ENCODE measurements at regions not wholly inside any gene's neighbourhood (a gene's known extent, or its start where the extent isn't known, plus 50 kb on each side); places are given as distances from the start of the nearest gene placed in this dataset.

DNA sequence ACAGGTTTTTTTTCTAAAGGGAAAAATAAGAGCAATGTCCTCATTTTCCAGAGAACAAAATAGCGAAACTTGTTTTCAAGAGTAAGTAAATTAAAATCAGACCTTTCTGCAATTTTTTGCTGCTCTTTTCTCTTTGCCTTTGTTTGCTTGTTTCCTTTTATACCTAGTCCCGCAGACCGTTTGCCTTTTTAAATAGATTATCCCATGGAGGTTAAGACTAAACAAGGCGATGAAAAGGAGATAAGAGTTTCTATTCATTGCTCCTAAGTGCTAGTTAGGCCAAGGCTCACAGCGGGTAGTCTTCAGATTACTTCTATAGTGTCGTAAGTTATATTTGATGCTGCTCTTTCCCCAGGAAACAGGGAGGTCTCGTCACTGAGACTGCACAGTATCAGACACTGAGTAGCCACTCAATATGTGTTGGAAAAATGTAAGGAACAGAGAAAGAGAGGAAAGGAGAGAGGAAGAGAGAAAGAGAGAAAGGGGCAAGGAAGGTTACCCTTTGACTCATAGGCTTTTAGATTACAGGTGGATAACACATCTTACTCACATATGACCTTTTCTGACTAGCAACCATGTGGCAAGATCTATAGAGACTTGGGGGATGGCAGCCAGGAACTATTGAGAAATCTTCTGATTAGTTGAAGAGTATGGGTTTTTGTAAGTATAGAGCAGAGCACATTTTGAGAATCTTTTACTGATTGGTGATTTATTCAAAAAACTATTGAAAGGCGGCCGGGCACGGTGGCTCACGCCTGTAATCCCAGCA is 107.5 kb upstream of the PARP11 start:
- 88% methylated on average over 11 of the region's 11 CpGs for WGBS

GRCh38 chr12:3977621-3978020 is 104.4 kb upstream of the PARP11 start:
- no peaks in the 10 kb centered on the region for H3K36me3 ChIP-seq (ENCODE audit: control insufficient read depth in 2 of 2, insufficient read depth in 2 of 2, low read length in 1 of 2)
- 95% methylated on average over 2 of the region's 2 CpGs for WGBS
- peaks cover 6 to 37% of the 10 kb centered on the region in 2 donors for H3K4me1 ChIP-seq (ENCODE audit: control insufficient read depth in 2 of 2, insufficient read depth in 2 of 2, low read length in 2 of 2)
- no peak overlapping the region for H3K27ac ChIP-seq (ENCODE audit: low read depth in 1 of 2, low read length in 1 of 2)
- no peaks in the 10 kb centered on the region for H3K27me3 ChIP-seq (ENCODE audit: control insufficient read depth in 2 of 2, insufficient read depth in 1 of 2, low read length in 1 of 2)
- no peak overlapping the region for H3K4me3 ChIP-seq (ENCODE audit: low read length in 2 of 2)
- DNase-seq (ENCODE audit: low read depth in 6 of 9, low spot score in 9 of 9): no peak
- H3K9me3 ChIP-seq (ENCODE audit: control insufficient read depth in 2 of 2, insufficient read depth in 1 of 2, low read length in 1 of 2): peaks cover 0 to 3% of the 10 kb centered on the region in 2 donors

More for the DNA sequence above, 107.5 kb upstream of the PARP11 start:
- Histone ChIP-seq H3K27ac (ENCODE audit: low read depth in 1 of 2, low read length in 1 of 2) (no peak overlapping the region), H3K9me3 (ENCODE audit: control insufficient read depth in 2 of 2, insufficient read depth in 1 of 2, low read length in 1 of 2) (peaks cover 0 to 17% of the 10 kb centered on the region in 2 donors), H3K27me3 (ENCODE audit: control insufficient read depth in 2 of 2, insufficient read depth in 1 of 2, low read length in 1 of 2) (no peaks in the 10 kb centered on the region), H3K4me1 (ENCODE audit: control insufficient read depth in 2 of 2, insufficient read depth in 2 of 2, low read length in 2 of 2) (peaks cover 0 to 11% of the 10 kb centered on the region in 2 donors), H3K4me3 (ENCODE audit: low read length in 2 of 2) (no peak overlapping the region), H3K36me3 (ENCODE audit: control insufficient read depth in 2 of 2, insufficient read depth in 2 of 2, low read length in 1 of 2) (no peaks in the 10 kb centered on the region)
- no peak for DNase-seq (ENCODE audit: low read depth in 6 of 9, low spot score in 9 of 9)

DNA sequence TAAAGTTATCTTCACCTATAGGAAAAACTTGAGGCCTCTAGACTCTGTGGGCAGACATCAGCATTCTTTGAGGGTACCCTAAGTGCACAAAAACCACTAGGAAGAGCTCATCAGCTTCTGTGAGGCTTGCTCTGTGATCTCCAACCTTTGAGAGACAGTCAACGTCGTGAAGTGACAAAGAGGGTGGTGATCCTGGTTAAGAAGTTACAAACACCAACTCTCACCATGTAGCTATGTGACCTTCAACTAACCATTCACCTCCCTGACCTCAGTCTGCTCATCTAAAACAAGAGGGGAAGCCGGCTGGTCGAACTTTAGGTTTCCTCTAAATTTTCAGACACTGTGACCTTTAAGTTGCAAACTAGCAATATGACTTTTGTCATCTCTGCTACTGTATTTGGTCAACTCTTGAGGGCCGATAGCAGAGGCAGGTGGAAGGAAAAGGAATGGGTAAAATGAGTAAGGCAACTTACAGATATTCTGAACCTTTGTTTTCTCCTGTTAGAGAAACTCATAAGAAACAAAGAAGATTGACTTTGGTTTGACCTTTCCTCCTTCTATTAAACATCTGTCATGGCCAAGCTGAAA is 103.2 kb upstream of the PARP11 start:
- Histone ChIP-seq H3K27me3 (ENCODE audit: control insufficient read depth in 2 of 2, insufficient read depth in 1 of 2, low read length in 1 of 2) (no peaks in the 10 kb centered on the region), H3K36me3 (ENCODE audit: control insufficient read depth in 2 of 2, insufficient read depth in 2 of 2, low read length in 1 of 2) (no peaks in the 10 kb centered on the region), H3K27ac (ENCODE audit: low read depth in 1 of 2, low read length in 1 of 2) (peak overlapping the region; percentile 26 to 43), H3K4me1 (ENCODE audit: control insufficient read depth in 2 of 2, insufficient read depth in 2 of 2, low read length in 2 of 2) (peaks cover 7 to 40% of the 10 kb centered on the region in 2 donors), H3K4me3 (ENCODE audit: low read length in 2 of 2) (no peak overlapping the region), H3K9me3 (ENCODE audit: control insufficient read depth in 2 of 2, insufficient read depth in 1 of 2, low read length in 1 of 2) (no peaks in the 10 kb centered on the region)
- DNase-seq (ENCODE audit: low read depth in 6 of 9, low spot score in 9 of 9): peak in 1 of 9 donors; percentile 42
- 79% methylated on average over 5 of the region's 5 CpGs for WGBS

DNA sequence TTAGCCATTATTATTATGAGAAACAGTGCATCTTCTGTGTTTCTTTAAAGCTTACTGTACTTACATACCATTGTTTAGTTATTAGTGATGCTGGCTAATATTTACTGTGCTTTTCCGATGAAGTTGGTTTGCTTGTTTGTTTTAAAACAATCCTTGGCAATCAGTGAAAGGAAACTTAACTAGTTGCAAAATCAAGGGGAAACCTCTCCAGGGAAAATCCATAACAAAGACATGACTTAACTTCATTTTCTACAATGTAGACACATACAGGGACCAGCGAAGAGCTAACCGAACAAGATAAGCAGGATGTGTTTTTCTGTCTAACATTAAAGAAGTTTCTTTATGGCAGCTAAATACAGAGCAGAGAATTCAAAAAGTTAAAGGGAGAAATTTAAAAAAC is 102.5 kb upstream of the PARP11 start:
- H3K9me3 ChIP-seq (ENCODE audit: control insufficient read depth in 2 of 2, insufficient read depth in 1 of 2, low read length in 1 of 2): no peaks in the 10 kb centered on the region
- no peak for DNase-seq (ENCODE audit: low read depth in 6 of 9, low spot score in 9 of 9)
- no peaks in the 10 kb centered on the region for H3K36me3 ChIP-seq (ENCODE audit: control insufficient read depth in 2 of 2, insufficient read depth in 2 of 2, low read length in 1 of 2)
- no peaks in the 10 kb centered on the region for H3K27me3 ChIP-seq (ENCODE audit: control insufficient read depth in 2 of 2, insufficient read depth in 1 of 2, low read length in 1 of 2)
- H3K4me1 ChIP-seq (ENCODE audit: control insufficient read depth in 2 of 2, insufficient read depth in 2 of 2, low read length in 2 of 2): peaks cover 7 to 40% of the 10 kb centered on the region in 2 donors
- no peak overlapping the region for H3K27ac ChIP-seq (ENCODE audit: low read depth in 1 of 2, low read length in 1 of 2)
- no peak overlapping the region for H3K4me3 ChIP-seq (ENCODE audit: low read length in 2 of 2)
- WGBS: 91% methylated on average over 3 of the region's 3 CpGs

DNA sequence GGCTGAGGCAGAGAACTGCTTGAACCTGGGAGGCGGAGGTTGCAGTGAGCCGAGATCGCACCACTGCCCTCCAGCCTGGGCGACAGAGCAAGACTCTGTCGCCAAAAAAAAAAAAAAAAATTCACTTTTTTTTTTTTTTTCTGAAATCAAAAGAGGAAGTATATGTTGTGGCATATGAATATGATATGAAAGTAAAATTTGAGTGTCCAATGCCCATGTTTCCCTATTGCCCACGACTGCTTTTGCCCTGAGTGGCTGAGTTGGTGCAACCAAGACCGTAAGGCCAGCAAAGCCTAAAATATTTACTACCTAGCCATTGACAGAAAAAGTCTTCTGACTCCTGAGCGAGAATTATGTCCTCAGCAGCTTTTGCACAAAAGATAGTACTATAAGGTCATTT is 101.7 kb upstream of the PARP11 start:
- no peaks in the 10 kb centered on the region for H3K36me3 ChIP-seq (ENCODE audit: control insufficient read depth in 2 of 2, insufficient read depth in 2 of 2, low read length in 1 of 2)
- peaks cover 7 to 40% of the 10 kb centered on the region in 2 donors for H3K4me1 ChIP-seq (ENCODE audit: control insufficient read depth in 2 of 2, insufficient read depth in 2 of 2, low read length in 2 of 2)
- no peaks in the 10 kb centered on the region for H3K9me3 ChIP-seq (ENCODE audit: control insufficient read depth in 2 of 2, insufficient read depth in 1 of 2, low read length in 1 of 2)
- H3K27me3 ChIP-seq (ENCODE audit: control insufficient read depth in 2 of 2, insufficient read depth in 1 of 2, low read length in 1 of 2): no peaks in the 10 kb centered on the region
- H3K4me3 ChIP-seq (ENCODE audit: low read length in 2 of 2): no peak overlapping the region
- no peak for DNase-seq (ENCODE audit: low read depth in 6 of 9, low spot score in 9 of 9)
- 61% methylated on average over 8 of the region's 8 CpGs for WGBS
- H3K27ac ChIP-seq (ENCODE audit: low read depth in 1 of 2, low read length in 1 of 2): peak overlapping the region in 1 of 2 donors; percentile 64

DNA sequence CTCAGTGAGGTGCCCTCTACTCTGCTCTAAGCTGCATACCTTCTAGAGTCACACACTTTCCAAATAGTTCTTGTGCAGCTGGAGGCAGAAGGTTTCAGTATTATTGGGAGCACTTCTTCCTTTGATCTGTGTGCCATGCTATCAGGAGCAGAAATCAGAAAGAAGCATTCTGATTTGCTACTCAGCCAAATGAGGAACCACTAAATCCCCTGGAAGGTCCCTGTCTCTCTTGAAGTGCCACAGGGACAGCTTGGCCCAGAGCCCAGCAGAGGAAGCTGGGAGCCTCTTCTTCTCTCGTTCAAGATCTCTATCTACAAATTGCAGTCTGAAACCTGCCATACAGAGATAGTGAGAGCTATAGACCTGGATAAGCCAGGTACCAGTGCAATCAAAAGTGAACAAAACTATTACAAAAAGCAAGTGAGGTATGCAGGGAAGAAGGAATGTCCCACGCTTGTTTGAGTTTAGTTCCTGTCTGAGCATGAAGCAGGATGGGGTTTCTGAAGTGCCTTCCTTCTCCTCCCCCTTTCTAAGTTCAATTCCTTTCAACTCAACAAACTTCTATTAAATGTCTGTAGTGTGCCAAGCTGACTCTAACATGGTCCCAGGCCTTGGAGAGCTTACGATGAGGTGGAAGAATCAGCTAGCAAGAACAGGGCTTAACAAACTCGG is 100.9 kb upstream of the PARP11 start:
- H3K4me1 ChIP-seq (ENCODE audit: control insufficient read depth in 2 of 2, insufficient read depth in 2 of 2, low read length in 2 of 2): peaks cover 7 to 40% of the 10 kb centered on the region in 2 donors
- DNase-seq (ENCODE audit: low read depth in 6 of 9, low spot score in 9 of 9): peak in 1 of 9 donors; percentile 55
- H3K27ac ChIP-seq (ENCODE audit: low read depth in 1 of 2, low read length in 1 of 2): peak overlapping the region; percentile 72 to 73
- 43% methylated on average over 4 of the region's 4 CpGs for WGBS
- H3K9me3 ChIP-seq (ENCODE audit: control insufficient read depth in 2 of 2, insufficient read depth in 1 of 2, low read length in 1 of 2): no peaks in the 10 kb centered on the region
- no peaks in the 10 kb centered on the region for H3K27me3 ChIP-seq (ENCODE audit: control insufficient read depth in 2 of 2, insufficient read depth in 1 of 2, low read length in 1 of 2)
- no peak overlapping the region for H3K4me3 ChIP-seq (ENCODE audit: low read length in 2 of 2)
- H3K36me3 ChIP-seq (ENCODE audit: control insufficient read depth in 2 of 2, insufficient read depth in 2 of 2, low read length in 1 of 2): no peaks in the 10 kb centered on the region

GRCh38 chr12:3973269-3973884 is 100.2 kb upstream of the PARP11 start:
- H3K27ac ChIP-seq (ENCODE audit: low read depth in 1 of 2, low read length in 1 of 2): peak overlapping the region; percentile 72 to 73
- peaks cover 7 to 40% of the 10 kb centered on the region in 2 donors for H3K4me1 ChIP-seq (ENCODE audit: control insufficient read depth in 2 of 2, insufficient read depth in 2 of 2, low read length in 2 of 2)
- H3K4me3 ChIP-seq (ENCODE audit: low read length in 2 of 2): no peak overlapping the region
- H3K27me3 ChIP-seq (ENCODE audit: control insufficient read depth in 2 of 2, insufficient read depth in 1 of 2, low read length in 1 of 2): no peaks in the 10 kb centered on the region
- no peak for DNase-seq (ENCODE audit: low read depth in 6 of 9, low spot score in 9 of 9)
- H3K36me3 ChIP-seq (ENCODE audit: control insufficient read depth in 2 of 2, insufficient read depth in 2 of 2, low read length in 1 of 2): no peaks in the 10 kb centered on the region
- 84% methylated on average over 14 of the region's 14 CpGs for WGBS
- H3K9me3 ChIP-seq (ENCODE audit: control insufficient read depth in 2 of 2, insufficient read depth in 1 of 2, low read length in 1 of 2): no peaks in the 10 kb centered on the region

DNA sequence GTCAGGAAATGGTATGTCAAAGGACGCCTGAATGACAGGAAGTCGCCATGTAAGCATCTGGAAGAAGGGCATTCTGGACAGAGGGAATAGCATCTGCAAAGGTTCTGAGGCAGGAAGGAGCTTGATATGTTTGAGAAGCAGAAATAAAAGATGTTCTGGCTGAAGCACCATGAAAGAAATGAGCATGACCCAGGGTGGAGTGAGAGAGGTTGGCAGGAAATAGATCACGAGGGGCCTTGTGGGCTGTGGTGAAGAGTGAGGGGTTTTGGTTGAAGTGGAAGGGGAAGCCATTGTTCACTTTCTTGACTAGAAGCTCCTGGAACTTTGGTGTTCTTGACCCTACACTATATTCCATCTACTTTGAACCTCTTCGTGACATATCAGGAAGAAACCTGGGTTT is 99.4 kb upstream of the PARP11 start:
- H3K4me1 ChIP-seq (ENCODE audit: control insufficient read depth in 2 of 2, insufficient read depth in 2 of 2, low read length in 2 of 2): peaks cover 7 to 40% of the 10 kb centered on the region in 2 donors
- no peaks in the 10 kb centered on the region for H3K27me3 ChIP-seq (ENCODE audit: control insufficient read depth in 2 of 2, insufficient read depth in 1 of 2, low read length in 1 of 2)
- H3K4me3 ChIP-seq (ENCODE audit: low read length in 2 of 2): no peak overlapping the region
- 49% methylated on average over 4 of the region's 4 CpGs for WGBS
- H3K36me3 ChIP-seq (ENCODE audit: control insufficient read depth in 2 of 2, insufficient read depth in 2 of 2, low read length in 1 of 2): no peaks in the 10 kb centered on the region
- DNase-seq (ENCODE audit: low read depth in 6 of 9, low spot score in 9 of 9): peak in 1 of 9 donors; percentile 66
- no peaks in the 10 kb centered on the region for H3K9me3 ChIP-seq (ENCODE audit: control insufficient read depth in 2 of 2, insufficient read depth in 1 of 2, low read length in 1 of 2)
- peak overlapping the region; percentile 26 to 68 for H3K27ac ChIP-seq (ENCODE audit: low read depth in 1 of 2, low read length in 1 of 2)

- H3K4me3 ChIP-seq (ENCODE audit: low read length in 2 of 2): no peak overlapping the region
- DNase-seq (ENCODE audit: low read depth in 6 of 9, low spot score in 9 of 9): no peak
- H3K4me1 ChIP-seq (ENCODE audit: control insufficient read depth in 2 of 2, insufficient read depth in 2 of 2, low read length in 2 of 2): peaks cover 3 to 17% of the 10 kb centered on the region in 2 donors
- WGBS: 95% methylated on average over 4 of the region's 4 CpGs
- no peak overlapping the region for H3K27ac ChIP-seq (ENCODE audit: low read depth in 1 of 2, low read length in 1 of 2)
- no peaks in the 10 kb centered on the region for H3K36me3 ChIP-seq (ENCODE audit: control insufficient read depth in 2 of 2, insufficient read depth in 2 of 2, low read length in 1 of 2)
- no peaks in the 10 kb centered on the region for H3K9me3 ChIP-seq (ENCODE audit: control insufficient read depth in 2 of 2, insufficient read depth in 1 of 2, low read length in 1 of 2)
- no peaks in the 10 kb centered on the region for H3K27me3 ChIP-seq (ENCODE audit: control insufficient read depth in 2 of 2, insufficient read depth in 1 of 2, low read length in 1 of 2)
Measured at GRCh38 chr12:3968523-3968922, 95.3 kb upstream of the PARP11 start.
